ENCODE measurements at regions not wholly inside any gene's neighbourhood (a gene's known extent, or its start where the extent isn't known, plus 50 kb on each side); places are given as distances from the start of the nearest gene placed in this dataset.

DNA sequence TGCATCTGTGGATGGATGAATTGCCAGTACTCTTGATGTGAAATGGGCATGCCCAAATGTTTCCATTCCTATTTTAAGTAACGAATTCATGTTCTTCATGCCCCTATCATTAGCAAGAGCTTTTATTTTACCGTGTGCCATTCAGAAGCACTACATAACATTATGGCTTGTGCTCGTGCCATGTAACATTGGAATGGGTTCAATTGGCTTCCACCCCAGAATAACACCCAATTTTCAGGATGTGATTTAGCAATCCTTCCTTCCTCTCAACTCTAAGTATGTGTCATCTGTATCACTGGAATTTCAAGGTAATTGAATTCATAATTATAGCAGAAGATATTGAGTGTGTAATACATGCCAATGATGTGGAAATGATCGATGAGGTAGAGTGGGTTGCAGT lies 145.8 kb upstream of the TMPO start:
- DNase-seq, result no peak

DNA sequence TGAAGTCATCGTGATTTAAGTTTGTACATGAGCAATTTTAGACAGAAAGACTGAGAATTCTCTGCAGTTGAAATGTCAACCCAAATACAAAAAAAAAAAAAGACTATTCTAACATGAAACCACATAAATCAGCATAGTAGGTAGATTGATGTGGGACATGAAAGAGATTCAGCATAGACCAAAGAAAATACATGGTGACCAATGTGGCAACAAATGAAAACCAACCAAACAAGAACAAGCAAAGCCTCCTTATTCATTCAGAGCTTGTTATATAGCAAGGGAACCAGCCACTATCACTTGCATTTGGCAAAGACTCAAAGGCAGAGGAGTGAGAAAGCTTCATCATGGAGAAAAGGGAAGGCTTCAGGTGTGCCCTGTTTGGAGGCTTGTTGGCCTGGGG lies 144.4 kb upstream of the TMPO start:
- no peak for DNase-seq

DNA sequence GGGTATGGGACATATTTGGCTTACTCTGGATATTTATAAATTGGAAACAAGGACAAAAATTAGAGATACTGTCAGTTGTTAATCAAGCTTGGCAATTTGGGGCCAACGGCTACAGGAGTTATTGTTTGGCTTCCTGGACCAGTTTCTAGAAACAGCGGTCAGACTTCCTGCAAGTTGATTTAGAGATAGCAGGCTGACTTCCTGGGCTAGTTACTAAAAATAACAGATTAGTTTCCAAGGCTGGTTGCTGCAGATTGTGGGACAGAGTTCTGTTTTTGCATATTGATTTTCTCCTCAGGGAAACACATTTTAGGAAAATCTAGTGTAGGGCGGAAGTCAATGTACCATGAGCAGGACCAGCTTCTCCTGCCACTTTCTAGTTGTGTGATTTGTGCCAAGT lies 144.0 kb upstream of the TMPO start:
- no peak for DNase-seq

DNA sequence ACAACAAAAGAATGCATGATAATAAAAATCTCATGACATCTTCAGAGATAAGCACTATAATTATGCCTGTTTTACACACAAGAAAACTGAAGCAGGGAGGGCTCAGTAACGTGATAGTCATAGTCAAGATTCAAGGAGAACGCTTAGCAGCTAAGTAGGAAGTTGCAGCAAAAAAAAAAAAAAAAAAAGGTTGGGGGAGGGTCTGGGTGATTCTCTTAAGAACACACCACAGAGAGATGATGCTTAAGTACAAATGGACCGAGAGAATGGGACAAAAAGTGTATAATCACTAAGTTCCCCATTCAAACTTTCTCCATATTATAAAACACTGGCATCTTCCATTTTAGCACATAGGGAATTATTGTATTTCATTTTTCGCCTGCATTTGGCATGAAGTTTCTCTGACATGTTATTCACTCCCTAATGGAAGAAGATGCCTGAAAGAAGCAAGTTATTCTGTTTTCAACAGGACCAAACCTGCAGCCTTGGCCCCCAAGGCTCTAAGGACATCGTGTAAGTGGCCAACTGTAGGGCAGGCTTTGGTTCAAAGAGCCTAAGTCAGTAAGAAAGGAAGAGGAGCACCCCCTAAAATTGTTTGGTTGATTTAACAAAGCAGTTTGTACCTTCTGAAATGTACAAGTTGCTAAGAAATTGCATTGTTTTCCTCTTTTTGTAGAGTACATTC lies 142.9 kb upstream of the TMPO start:
- DNase-seq, result no peak

DNA sequence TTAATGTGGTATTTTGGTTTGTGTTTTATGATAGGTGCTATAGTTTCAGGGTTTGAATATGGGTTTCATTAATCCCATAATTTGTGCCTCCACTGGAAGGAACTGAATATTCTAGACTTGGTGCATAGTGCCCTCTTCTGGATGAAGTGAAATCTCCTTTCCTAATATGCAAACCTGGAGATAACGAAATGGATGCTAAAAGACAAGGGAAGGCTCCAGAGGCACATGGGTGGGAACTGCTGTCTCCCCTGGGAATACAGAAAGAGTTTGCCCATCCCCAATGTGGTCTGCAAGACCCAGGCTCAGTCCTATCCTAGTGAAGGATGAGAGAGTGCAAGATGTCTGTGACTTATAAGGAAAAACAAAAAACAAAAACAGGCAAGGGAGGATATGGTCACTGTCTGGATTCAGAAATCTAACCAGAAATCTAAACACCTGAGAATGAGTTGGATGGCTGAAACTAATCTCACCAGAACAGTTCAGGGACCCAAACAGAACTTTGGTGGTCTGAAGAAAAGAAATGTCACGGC lies 142.3 kb upstream of the TMPO start:
- DNase-seq, result no peak

DNA sequence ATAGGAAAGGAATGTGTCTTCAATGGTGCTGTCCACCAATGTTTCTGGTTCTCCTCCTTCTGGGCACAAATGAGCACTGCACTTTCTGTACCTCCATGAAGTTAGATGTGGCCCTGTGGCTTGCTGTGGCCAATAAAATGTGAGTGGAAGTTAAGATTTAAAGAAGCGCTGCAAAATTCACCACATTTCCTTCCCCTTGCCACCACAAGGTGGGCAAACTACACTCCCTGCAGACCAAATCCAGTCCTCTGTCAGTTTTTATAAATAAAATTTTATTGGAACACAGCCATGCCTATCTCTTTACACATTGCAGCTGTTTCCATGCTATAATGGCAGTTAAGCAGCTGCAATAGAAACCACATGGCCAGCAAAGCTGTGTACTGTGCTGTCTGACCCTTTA lies 141.4 kb upstream of the TMPO start:
- DNase-seq, result no peak

DNA sequence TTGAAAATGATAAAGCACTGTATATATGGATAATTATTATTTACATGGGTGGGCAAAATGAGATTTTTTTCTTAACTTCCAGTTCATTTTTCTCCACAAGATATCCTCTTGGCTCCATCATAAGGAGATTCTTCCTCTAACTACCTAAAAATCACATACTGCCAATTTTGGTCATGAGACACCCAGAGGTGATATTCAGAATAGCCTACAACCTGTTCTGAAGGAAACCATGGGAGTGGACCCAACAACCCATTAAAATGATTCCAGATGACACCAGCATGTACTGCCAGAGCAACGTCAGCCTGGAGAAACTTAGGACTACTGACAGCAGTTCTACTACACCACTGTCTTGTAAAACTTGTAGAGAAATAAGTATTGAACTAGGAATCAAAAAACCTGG lies 136.3 kb upstream of the TMPO start:
- no peak for DNase-seq

DNA sequence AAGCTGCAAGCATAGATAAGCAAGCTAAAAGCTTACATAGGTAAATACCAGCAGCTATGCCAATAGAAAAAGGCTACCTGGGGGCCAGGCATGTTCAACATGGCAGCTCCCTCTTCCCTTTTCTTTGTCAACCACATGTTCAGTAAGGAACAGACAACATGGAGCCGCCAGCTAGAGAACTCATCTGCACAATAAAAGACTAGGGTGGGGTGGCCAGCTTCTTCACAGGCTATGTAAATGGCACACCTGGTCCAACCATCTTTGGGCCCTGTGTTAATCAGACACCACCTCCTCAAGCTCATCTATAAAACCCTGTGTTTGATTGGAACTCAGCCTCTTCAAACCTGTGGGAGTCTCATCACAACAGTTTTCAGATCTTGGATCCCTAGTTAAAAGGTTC lies 129.7 kb upstream of the TMPO start:
- DNase-seq, result no peak

DNA sequence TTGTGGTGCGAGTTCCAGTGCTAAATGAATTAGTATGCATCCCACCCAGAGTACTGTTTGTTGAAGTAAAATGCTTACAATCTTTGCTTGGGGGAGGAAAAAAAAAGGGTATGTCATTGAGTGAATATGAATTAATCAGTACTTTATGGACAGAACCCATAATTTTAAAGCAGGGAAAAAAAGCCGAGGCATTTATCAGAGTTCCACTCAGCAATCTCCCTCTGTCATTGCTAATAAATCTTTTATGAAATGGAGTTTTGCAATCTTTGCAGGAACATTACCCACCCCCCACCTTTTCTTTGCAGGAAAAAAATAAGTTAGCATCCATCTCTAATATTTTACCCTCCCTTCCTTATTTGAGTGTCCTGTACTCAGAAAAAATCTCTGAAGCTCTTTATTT lies 127.9 kb upstream of the TMPO start:
- DNase-seq, result no peak

DNA sequence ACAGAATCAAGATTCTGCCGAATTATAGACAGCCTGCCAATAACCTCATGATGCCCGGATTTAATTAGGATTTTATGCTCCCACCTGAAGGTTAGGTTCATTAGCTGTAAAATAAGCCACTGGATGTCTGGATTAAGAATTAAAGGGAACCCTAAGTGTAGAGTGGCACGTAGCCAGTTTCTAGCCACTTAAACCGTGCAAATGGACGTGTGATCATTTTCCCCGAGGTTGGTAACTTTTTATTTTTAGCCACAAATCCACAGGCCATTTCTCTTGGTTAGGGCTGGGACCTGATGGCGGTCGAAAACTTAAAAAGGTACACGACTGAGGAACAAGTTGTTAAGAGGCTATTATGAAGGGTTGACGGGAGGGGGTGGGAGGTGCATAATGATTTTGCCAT lies 127.3 kb upstream of the TMPO start:
- DNase-seq, result no peak

DNA sequence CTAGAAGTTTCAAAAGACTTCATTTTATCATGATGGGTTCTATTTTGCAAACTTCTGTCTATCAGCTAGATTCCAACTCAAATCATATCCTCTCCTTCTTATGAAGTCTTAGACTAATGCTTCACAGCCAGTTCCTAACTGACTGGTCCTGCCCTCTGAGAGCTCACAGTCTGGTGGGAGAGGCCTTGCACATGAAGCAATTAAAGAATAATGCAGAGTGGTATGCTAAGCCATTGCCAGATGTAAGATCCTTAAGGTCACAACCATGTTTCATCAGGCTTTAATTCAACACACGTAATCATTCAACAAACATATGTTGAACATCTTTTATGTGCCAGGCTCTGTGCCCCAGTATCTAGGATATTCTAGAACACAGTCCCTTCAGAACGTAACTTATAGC lies 125.8 kb upstream of the TMPO start:
- DNase-seq, result no peak

DNA sequence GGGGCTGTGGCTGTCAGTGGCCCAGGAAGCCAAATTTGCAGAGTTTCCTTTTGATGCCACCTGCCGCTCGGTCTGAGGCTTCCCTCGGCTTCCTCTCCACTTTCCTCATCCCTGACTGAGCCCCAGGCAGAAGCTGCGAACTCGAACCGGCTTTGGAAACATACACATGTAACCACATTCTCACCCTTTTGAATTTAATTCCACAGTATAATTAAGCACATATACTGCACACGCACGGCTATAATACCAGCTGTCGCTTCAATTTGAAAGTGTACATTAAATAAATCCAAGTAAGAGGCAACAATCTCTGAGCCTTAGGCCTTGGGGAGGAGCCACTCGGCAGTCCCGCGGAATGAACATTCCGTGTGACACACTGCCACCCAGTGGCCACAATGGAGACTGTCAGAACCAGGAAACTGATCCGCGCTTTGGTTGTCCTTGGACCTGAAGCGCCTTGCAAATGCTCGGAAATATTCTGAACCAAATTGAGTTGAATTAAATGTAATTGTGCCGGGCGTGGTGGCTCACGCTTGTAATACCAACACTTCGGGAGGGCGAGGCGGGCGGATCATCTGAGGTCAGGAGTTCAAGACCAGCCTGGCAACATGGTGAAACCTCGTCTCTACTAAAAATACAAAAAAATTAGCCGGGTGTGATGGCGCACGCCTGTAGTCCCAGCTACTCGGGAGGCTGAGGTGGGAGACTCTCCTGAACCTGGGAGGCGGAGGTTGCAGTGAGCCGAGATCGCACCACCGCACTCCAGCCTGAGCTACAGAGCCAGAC lies 117.9 kb upstream of the TMPO start:
- peak; percentile 80 for DNase-seq

DNA sequence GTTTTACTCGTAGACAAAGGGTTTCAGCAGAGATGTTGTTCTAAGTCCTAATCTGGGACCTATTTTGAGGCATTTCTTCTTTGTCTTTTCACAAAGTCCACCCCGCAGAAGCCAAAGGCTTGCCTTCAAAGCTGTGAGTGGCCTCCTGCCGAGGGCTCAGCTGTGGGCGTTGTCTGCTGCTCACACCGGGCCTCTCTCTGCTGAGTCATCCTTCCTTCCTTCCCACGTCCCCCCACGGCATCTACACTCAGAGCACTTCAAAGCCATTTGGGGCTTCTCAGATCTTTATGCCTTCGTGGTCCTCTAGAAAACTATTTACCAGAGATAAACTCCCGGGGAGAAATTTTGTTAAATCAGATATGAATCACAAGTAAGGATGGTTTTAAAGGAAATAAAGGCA lies 115.9 kb upstream of the TMPO start:
- peak; percentile 54 for DNase-seq

DNA sequence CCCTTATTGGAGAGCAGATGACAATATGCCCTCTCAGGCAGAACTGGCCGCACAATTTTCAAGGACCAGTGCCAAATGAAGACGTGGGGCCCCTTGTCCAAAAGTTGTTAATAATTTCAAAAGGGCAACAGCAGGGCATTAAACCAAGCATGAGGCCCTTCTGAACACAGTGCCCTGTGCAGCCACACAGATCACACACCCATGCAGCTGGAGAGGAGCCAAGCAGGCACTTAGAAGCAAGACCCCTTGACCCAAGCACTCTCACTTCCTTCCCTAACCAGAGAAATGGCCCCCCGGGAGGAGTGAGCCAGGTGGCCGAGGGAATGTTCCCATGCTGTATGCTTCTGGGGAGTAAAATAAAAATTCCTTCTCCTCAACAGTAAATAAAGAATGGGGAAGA lies 114.0 kb upstream of the TMPO start:
- DNase-seq, result no peak

DNA sequence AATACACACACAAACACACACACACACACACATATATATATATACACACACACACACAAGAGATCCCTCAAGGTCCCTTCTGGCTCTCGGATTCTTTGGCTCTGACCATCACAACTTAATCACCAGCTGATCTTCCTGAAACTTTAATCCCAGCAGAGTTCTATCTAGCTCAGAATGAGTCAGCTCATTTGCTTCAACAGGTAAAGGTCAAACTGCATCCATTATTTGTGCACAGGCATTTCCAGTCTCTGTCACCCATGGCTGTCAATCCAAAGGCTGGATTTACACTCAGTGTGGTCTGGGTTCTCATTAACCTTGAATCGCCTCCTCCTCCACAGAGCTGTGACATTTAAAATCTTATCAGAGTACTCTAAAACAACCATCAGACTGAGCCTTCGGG lies 113.3 kb upstream of the TMPO start:
- DNase-seq, result no peak

DNA sequence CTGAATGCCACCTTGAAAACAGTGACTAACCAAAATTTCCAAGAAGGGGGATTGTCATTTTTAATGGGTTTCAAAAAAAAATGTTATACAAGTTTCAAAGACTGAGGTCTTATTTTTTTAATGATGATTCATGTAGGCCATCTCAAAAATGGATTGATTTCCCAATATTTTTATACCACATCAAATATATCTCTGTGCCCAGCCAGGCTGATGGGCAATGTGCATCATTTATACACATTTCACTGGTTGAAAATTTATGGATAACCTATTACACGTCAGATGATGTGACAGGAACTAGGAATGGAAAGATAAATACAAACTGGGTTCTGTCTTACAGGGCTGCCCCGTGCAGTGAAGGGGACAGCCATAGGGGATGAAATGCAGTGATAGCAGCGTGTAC lies 112.7 kb upstream of the TMPO start:
- DNase-seq, result no peak

DNA sequence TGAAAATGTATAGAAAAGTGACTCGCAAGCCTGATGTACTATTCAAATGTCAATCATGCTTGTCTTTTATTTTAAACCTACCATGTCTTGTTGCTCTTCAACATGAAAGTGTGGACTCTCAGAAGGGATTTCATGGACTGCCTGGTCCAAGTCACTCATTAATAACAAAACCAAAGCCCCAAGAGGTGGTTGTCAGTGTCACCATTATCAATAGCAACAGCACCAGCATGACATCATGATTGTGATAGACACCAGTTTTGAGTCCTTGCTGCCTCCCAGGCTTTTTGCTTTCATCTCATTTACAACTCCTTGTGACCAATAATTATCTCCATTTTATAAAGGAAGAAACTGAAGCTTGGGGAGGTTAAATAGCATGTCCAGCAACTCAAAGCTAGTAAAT lies 112.0 kb upstream of the TMPO start:
- DNase-seq, result no peak

DNA sequence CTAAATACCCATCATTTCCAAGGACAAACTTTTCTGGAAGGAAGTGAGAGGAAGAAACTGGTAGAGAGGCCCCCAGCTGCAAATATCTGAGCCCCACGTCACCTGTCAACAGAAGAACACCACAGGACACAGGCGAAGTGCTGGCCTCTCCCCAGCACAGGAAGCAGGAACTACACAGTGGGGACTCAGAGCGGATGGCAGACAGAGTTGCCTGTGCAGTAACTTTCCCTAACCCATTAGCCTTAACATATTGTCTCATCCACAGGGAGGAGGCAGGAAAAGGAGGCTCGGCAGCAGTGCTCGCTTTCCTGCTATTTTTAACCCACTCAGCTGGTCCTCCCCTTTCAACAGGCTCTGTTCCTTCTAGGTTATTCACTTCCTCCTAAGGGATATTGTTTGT lies 111.5 kb upstream of the TMPO start:
- DNase-seq, result no peak

DNA sequence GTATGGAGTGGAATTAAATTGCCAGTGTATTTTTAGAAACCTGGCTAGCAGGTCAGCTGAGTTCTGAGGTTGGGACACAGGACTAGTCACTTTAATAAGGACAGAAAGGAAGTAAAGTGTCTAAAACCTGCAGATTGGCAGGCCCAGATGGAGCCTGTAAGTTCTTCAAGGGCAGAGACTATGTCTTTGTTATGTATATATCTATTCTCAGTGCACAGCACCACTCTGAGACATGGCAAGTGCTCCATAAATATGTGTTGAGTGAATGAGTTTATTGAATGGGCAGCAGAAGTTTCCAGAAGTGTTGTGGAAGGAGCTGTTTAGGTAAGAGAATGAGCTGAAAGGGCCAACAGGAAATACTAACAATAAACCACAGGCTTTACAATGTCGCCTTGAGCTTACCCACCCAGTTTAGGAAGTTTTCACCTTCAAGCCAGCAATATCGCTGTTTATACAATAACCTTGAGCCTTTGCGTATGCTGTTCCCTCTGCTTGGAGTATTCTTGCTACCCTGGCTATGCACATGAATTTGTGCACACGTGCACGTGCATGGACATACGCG lies 109.5 kb upstream of the TMPO start:
- no peak for DNase-seq

DNA sequence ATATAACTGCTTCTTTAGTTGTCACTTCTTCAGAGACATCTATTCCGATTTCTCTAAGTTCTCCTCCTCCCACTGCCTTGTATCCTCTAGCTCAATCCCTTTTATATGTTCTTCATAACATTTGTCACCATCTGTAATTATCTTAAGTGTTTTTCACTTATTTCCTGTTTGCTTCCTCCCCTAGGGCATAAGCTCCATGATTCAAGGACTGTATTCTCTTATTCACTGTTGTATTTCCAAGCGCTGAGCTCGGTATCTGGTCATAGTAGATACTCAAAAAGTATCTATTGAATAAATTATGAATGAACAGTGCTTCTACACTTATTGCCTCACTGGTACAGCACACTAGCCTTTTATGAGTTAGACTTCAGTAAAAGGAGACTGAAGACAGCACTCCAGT lies 109.0 kb upstream of the TMPO start:
- no peak for DNase-seq

DNA sequence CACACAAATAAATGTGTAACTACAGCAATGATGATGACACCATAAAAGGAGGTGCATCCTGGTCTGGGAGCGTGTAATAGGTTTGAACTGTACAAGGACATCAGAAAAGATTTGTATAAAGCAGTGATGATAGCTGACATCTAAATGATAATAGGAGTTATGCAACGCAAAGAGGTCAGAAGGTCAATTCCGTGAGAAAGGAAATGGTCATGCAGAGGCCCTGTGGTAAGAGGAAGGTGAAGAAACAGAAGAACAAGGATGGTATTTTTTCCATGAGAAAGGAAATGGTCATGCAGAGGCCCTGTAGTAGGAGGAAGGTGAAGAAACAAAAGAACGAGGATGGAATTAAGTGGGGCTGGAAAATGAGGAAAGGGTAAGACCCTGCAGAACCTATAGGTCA lies 106.7 kb upstream of the TMPO start:
- no peak for DNase-seq

DNA sequence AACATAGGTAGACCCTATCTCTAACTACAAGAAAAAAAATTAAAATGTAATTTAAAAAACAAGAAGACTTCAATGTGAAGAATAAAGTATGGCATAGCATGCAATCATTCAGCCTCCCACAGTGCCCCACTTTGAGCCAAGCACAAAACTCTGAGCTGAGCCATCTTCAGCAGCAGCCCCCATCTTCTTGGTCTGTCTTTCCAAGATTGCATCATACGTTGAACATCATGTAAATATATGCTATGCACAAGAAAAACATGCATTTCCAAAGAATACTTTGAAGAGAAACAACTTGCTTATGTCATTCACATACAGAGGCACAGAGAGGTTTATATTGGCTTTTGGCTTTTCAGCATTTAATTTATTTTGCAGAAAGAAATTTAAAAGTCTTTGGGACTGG lies 105.8 kb upstream of the TMPO start:
- DNase-seq, result no peak

DNA sequence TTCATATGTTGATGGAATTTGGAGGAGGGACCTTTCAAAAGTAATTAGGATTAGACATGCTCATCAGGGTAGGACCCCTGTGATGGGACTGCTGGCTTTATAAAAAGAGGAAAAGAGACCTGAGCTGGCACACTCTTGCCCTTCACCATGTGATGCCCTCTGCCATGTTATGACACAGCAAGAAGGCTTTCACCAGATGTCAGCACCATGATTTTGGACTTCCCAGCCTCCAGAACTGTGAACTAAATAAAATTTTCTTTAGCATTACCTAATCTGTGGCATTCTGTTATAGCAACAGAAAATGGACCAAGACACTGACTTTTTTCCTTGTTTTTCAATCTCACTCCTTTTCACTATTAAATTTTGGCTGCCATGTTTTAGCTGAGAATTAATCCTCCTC lies 105.0 kb upstream of the TMPO start:
- DNase-seq, result no peak

DNA sequence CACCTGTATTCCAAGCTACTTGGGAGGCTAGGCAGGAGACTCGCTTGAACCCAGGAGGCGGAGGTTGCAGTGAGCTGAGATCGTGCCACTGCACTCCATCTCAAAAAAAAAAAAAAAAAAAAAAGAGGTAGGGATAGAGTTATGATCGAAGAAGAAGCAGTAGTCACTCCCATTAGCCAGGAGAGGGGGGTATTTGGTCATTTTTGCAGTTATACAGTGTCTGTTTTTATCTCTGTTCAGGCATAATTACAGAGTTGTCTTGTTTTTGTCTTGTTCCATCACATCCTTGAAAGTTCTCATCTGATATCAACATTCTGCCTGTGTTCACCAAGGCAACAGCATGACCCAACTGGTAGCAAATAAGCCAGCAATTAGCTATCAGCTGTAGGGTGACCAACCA lies 98.5 kb upstream of the TMPO start:
- DNase-seq, result no peak

All from activated CD4-positive, CD25-positive, alpha-beta regulatory T cell treated with anti-CD3 and anti-CD28 coated beads, Interleukin-2, amount 50 U/mL, for 72 hours (primary cell).